ENCODE measurements at regions not wholly inside any gene's neighbourhood (a gene's known extent, or its start where the extent isn't known, plus 50 kb on each side); places are given as distances from the start of the nearest gene placed in this dataset.

DNA sequence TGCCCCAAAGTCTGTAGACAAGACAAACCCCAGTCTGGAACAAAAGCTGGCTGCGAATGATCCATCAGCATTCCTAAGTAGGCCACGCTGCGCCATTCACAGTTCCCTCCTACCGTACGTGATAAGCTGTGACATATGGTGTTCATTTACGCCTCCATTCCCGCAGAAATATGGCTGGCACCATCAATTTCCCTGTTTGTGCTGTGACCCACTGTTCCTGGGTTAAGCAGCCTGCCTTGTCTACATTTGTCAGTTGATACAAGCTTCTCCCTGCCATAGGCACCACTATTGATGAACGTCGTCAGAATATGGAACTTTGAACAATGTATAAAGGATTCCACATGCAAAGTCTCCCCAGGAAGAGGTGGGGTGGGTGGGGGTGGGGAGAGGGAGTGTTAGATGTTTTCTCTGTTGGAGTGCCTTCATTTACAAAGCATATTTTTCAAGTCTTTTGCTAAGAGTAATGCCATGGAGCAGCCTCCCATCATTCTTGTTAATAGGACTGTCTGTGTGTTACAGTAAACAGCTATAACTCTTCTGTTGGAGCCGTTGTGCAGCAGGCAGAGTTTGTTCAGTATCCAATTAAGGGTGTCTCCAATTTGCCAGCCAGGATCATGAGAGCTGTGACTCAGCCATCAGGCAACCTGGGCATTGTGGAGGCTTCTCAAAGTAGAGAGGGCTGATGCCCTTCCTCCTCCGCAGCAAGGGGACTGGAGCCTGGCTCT, 294.6 kb downstream of the TMEM114 start:
- Histone ChIP-seq H3K23me2 (ENCODE audit: low read depth, low read length) (no peaks in the 10 kb centered on the region), H3K14ac (ENCODE audit: insufficient read length) (no peak overlapping the region), H4K8ac (ENCODE audit: extremely low read depth, insufficient read depth, low read length) (no peak overlapping the region), H2BK120ac (replicated peaks; ENCODE audit: low read depth, low read length) (no peak overlapping the region), H3K27ac (ENCODE audit: low read depth, low read length) (no peak overlapping the region), H3K9ac (replicated peaks in 1 of 4; ENCODE audit: extremely low read depth in 1 of 4, low read depth in 3 of 4, low read length in 3 of 4) (no peak overlapping the region), H4K20me1 (replicated peaks in 1 of 2; ENCODE audit: control insufficient read depth in 1 of 2, insufficient read depth in 2 of 2, low read length in 2 of 2) (no peaks in the 10 kb centered on the region), H3K56ac (replicated peaks; ENCODE audit: insufficient read length, low read depth, low read length) (no peak overlapping the region), H3K4ac (replicated peaks; ENCODE audit: insufficient read length, low read depth, low read length) (no peak overlapping the region), H3K4me3 (ENCODE audit: extremely low read depth in 1 of 4, insufficient read depth in 2 of 4, low read depth in 3 of 4, low read length in 4 of 4) (no peak overlapping the region), H2BK15ac (ENCODE audit: low read length) (no peak overlapping the region), H2AFZ (ENCODE audit: low read length) (no peak overlapping the region; the same call in 1 of the 2 replicates), H3K18ac (ENCODE audit: extremely low read depth, low read length) (no peak overlapping the region), H3K4me1 (replicated peaks in 1 of 4; ENCODE audit: control insufficient read depth in 3 of 4, insufficient read depth in 4 of 4, low read length in 3 of 4) (no peaks in the 10 kb centered on the region), H2AK5ac (ENCODE audit: low read depth, low read length) (no peak overlapping the region; the same call in 1 of the 2 replicates), H4K91ac (replicated peaks; ENCODE audit: insufficient read length, low read length) (no peak overlapping the region), H3K23ac (ENCODE audit: insufficient read length) (no peak overlapping the region), H3K36me3 (ENCODE audit: control insufficient read depth in 2 of 4, insufficient read depth in 4 of 4, low read length in 3 of 4) (no peaks in the 10 kb centered on the region), H3K9me3 (ENCODE audit: insufficient read depth in 2 of 2, low read depth in 1 of 2, low read length in 1 of 2) (no peaks in the 10 kb centered on the region), H4K5ac (ENCODE audit: insufficient read length, low read depth, low read length) (no peak overlapping the region), H3K4me2 (ENCODE audit: insufficient read depth in 1 of 2, low read depth in 2 of 2, low read length in 2 of 2) (no peak overlapping the region), H3K27me3 (replicated peaks in 1 of 4; ENCODE audit: control insufficient read depth in 3 of 4, extremely low read depth in 1 of 4, insufficient read depth in 3 of 4, low read length in 3 of 4) (no peaks in the 10 kb centered on the region), H2BK20ac (ENCODE audit: low read length) (no peak overlapping the region), H3K79me2 (ENCODE audit: control insufficient read depth in 1 of 2, insufficient read depth in 2 of 2, low read length in 2 of 2) (no peaks in the 10 kb centered on the region), H2BK5ac (ENCODE audit: low read depth, low read length) (no peak overlapping the region), H2BK12ac (ENCODE audit: low read depth, low read length) (no peak overlapping the region), H3K79me1 (ENCODE audit: low read depth, low read length) (no peaks in the 10 kb centered on the region)
- DNase-seq (ENCODE audit: low read depth in 1 of 2, low spot score in 2 of 2) = no peak
- 94% methylated on average over 11 of the region's 11 CpGs; no CpG with 5 or more reads in 1 of the 2 experiments for WGBS, 2 experiments (ENCODE audit: extremely low coverage in 1 of 2, insufficient coverage in 1 of 2, insufficient read length in 1 of 2, insufficient replicate concordance in 2 of 2, low coverage in 1 of 2, low lambda C conversion rate in 2 of 2, missing lambda C conversion rate in 1 of 2)
- ChIA-PET CTCF (ENCODE audit: partially characterized antibody) (interaction anchor here (0.7 to 1.5 kb wide), 4 partner anchors 11 to 101 kb away, joined by 3 to 5 read pairs (median 3); no protein-coding TSS in a partner anchor), POLR2A (ENCODE audit: partially characterized antibody) (no interaction called here)
- FAIRE-seq = no peak
- TF ChIP-seq SIX5 (IDR thresholded peaks at IDR 0.05; ENCODE audit: low read depth, low read length) (no peak), HDAC6 (IDR thresholded peaks at IDR 0.05; ENCODE audit: low read depth, low read length) (no peak), ASH2L (IDR thresholded peaks at IDR 0.05; ENCODE audit: low read length) (no peak), RFX5 (IDR thresholded peaks at IDR 0.05; ENCODE audit: borderline replicate concordance, low read depth, low read length) (no peak), EGR1 (IDR thresholded peaks at IDR 0.05; ENCODE audit: borderline replicate concordance, low read depth, low read length) (no peak), SUZ12 (IDR thresholded peaks at IDR 0.05; ENCODE audit: low read length) (no peak), NANOG (IDR thresholded peaks at IDR 0.05; ENCODE audit: insufficient read depth, low read depth, low read length, poor library complexity, severe bottlenecking) (no peak), HDAC2 (IDR thresholded peaks at IDR 0.05; ENCODE audit: borderline replicate concordance in 1 of 2, low read depth in 2 of 2, low read length in 2 of 2) (no peak), RBBP5 (IDR thresholded peaks at IDR 0.05; ENCODE audit: borderline replicate concordance, low read depth, low read length) (no peak), POU5F1 (IDR thresholded peaks at IDR 0.05; ENCODE audit: low read depth, low read length) (no peak)
- TF ChIP-seq, protein P1, sequence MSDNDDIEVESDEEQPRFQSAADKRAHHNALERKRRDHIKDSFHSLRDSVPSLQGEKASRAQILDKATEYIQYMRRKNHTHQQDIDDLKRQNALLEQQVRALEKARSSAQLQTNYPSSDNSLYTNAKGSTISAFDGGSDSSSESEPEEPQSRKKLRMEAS (IDR thresholded peaks at IDR 0.05) = no peak
- TF ChIP-seq, protein P2, sequence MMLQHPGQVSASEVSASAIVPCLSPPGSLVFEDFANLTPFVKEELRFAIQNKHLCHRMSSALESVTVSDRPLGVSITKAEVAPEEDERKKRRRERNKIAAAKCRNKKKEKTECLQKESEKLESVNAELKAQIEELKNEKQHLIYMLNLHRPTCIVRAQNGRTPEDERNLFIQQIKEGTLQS (IDR thresholded peaks at IDR 0.05; ENCODE audit: insufficient read depth, low read depth, low read length) = no peak
